Jurkat, Clone E6-1 (cell line): ENCODE measurements at regions not wholly inside any gene's neighbourhood (a gene's known extent, or its start where the extent isn't known, plus 50 kb on each side); places are given as distances from the start of the nearest gene placed in this dataset.

Source experiments
- DNase-seq: peaks from one replicate; pipeline ENCODE4 v3.0.0-alpha.2; 2011; ENCODE audit warnings: low read depth, low spot score
- H3K4me3 ChIP-seq: 2 replicates; pipeline ENCODE4 v1.5.1; 2011; ENCODE audit warnings: mild to moderate bottlenecking, low read length, control low read depth, moderate library complexity

GRCh38 chr14:85190251-85190650 lies 339.7 kb upstream of the FLRT2 start:
- DNase-seq, result no peak
- no peak overlapping the region for H3K4me3 ChIP-seq

DNA sequence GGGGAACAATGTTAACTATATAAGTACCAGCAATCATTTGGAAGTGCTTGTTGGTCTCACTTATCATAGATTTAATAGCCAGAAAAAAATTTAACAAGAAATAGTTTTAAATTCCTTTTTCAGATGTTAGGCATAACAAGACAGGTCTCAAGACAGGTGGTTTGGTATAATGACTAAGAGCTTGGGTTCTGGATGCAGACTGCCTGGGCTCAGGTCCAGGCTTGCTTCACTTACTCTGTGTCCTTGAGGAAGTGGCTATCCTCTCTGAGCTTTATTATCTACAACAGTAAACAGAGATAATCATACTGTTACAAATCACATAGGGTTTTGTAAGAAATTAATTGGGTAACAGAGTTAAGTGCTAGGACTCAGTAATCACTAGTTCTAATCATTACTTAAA lies 338.0 kb upstream of the FLRT2 start:
- no peak overlapping the region for H3K4me3 ChIP-seq
- no peak for DNase-seq

DNA sequence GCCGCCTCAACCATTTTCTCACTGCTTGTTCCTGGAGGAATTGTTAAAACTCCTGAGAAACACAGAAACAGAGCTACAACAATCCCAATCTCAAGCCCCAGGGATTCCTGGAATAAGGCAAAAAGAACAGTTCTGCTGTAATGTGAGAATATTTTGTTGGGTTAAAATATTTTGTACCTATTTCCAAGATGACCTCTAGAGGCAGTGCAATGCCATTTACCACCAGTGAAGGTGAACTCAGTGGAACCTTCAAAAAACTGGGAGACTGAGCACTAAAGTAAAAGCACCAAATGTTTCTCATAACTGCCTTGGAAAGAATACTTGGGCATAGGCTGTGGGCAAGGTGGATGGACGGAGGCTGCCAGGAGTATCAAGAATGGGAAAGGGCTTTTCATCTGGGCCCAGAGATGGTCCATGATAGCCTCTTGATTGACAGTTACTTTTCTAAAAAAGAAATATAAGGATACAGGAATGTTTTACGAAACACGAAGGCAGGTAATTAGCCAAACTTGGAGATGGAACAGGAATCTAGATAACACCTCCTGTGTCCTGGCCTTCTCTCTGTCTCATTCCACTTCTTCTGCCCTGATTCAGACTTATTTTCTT lies 334.0 kb upstream of the FLRT2 start:
- H3K4me3 ChIP-seq, result no peak overlapping the region
- no peak for DNase-seq

GRCh38 chr14:85198001-85198400 lies 331.9 kb upstream of the FLRT2 start:
- DNase-seq, result no peak
- no peak overlapping the region for H3K4me3 ChIP-seq

- H3K4me3 ChIP-seq, result no peak overlapping the region
- DNase-seq, result no peak
Measured at GRCh38 chr14:85205875-85206274, 324.1 kb upstream of the FLRT2 start.

DNA sequence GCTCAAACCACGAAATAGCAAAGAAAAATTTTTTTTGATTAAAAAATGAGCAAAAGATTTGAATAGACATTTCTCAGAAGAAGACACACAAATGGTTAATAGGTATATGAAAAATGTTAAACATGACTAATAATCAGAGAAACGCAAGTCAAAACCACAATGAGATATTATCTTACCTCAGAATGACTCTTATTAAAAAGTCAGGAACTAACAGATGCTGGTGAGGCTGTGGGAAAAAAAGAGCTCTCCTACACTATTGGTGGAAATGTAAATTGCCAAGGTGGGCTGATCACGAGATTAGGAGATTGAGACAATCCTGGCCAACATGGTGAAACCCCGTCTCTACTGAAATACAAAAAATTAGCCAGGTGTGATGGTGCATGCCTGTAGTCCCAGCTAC lies 315.5 kb upstream of the FLRT2 start:
- no peak overlapping the region for H3K4me3 ChIP-seq
- DNase-seq, result no peak

GRCh38 chr14:85217412-85217811 lies 312.5 kb upstream of the FLRT2 start:
- no peak overlapping the region for H3K4me3 ChIP-seq
- no peak for DNase-seq

- no peak overlapping the region for H3K4me3 ChIP-seq
- no peak for DNase-seq
Measured at GRCh38 chr14:85218982-85219381, 311.0 kb upstream of the FLRT2 start.

DNA sequence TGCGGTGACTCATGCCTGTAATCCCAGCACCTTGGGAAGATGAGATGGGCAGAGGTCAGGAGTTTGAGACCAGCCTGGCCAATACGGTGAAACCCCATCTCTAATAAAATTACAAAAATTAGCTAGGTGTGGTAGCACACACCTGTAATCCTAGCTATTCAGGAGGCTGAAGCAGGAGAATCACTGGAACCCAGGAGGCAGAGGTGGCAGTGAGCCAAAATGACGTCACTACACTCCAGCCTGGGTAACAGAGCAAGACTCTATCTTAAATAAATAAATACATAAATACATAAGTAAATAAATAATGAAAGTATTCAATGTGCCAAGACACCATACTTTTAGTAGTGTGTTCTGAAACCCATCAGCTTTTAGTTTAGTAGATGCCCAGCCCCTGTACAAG lies 308.1 kb upstream of the FLRT2 start:
- DNase-seq, result no peak
- H3K4me3 ChIP-seq, result no peak overlapping the region

- H3K4me3 ChIP-seq, result no peak overlapping the region
- DNase-seq, result no peak
Measured at GRCh38 chr14:85222341-85222740, 307.6 kb upstream of the FLRT2 start.

DNA sequence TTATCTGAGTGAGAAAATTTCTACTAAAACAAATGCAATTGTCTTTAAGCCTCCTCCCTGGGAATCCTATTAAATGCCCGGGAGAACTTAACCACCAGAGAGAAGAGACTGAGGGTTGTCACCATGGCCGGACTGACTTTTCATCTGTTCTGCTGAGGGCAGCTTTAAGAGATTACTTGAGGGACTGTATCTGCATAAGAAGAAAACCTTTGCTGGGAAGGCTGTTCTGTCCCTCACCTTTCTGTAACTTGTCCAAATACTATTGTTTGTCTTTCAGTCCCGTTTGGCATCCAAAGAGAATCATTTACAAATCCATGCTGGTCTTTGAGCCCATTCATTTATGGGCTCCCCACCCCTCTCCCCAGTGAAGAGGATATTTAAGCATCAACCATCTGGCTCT lies 306.3 kb upstream of the FLRT2 start:
- H3K4me3 ChIP-seq, result no peak overlapping the region
- DNase-seq, result no peak

DNA sequence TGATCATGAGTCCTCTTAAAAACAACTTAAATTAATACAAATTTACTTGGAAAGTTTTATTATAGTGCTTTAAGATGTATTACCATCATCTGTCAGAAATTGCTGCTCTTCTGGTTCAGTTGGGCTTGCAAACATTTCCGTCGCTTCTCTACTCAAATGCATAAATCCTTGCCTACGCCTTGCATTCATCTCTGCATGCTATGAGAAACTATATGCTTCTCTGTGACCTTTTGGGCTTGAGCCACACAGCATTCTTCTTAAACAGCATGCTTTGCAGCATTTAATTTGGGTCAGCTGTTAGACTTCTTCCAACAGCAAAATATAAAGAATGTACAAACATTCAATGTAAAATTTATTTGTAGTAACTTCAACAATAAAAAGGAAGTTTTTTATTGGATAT lies 305.7 kb upstream of the FLRT2 start:
- no peak for DNase-seq
- no peak overlapping the region for H3K4me3 ChIP-seq

GRCh38 chr14:85233756-85234155 lies 296.2 kb upstream of the FLRT2 start:
- DNase-seq, result no peak
- no peak overlapping the region for H3K4me3 ChIP-seq

DNA sequence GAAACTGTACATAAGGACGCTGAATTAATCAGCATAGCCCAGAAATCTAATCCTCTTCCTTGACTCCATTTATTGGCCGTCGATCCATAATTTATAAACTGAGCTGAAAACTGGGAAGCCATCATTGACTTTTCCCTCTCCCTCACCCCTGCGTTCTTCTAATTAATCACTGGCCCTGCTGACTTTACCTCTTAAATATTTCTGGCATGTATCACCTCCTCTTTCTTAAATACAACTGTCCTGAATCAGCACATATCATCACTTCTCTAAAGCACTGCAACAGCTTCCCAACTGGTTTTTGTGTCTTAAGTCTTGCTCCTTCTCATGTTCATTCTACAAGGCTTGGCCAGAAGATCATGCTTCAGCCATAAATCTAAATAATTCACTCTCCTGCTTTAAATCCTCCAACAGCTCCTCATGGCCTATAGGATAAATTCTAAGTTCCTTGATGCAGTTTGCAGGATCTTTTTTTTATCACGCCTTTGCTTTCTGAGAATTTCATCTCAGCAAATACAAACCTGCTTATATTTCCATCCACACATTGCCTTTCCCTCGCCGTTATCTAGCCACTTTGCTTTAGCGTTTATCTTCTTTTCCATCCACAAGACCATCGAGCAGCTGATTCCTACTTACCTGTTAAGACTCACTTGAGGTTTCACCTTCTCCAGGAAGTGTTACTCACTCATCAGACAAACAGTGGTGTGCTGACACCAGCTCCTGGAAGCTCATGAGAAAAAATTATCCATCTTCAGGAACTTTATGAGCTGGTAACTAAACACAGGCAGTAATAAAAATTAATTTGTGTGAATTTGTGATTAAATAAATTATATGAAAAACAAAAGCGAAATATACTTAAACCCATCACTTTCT lies 295.6 kb upstream of the FLRT2 start:
- no peak overlapping the region for H3K4me3 ChIP-seq
- no peak for DNase-seq

GRCh38 chr14:85235868-85236267 lies 294.1 kb upstream of the FLRT2 start:
- no peak overlapping the region for H3K4me3 ChIP-seq
- no peak for DNase-seq

DNA sequence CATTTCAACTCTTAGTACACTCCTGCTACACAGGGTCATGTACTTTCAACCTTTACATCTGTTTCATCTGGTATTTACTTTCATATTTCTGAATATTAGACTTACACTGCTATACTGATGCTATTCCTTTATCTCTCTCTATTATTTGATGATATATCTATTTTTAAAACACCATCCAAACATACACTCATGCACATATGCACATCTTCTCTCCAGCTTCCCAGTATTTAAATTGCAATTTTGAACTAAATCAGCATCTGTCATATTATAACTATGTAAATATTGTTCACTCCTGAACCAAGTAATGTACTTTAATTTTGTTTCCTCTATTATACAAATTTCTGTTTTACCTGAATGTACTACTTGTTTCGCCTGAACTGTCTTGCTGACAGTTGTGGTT lies 293.6 kb upstream of the FLRT2 start:
- H3K4me3 ChIP-seq, result no peak overlapping the region
- no peak for DNase-seq

DNA sequence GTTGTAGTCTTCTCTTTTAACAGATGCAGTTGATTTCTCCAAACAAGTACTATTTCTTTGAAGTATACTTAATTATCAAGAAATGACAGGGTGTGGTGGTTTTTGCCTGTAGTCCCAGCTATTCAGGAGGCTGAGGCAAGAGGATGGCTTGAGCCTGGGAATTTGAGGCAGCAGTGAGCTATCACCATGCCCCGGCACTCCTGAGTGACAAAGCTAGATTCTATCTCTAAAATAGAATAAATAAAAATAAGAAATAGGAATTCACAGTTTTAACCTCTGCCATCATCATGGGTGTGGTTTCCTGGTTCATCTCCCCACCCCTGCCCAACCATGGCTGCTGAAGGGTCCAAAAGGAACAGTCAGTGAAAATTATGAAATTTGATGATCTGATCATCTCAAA lies 290.2 kb upstream of the FLRT2 start:
- DNase-seq, result no peak
- no peak overlapping the region for H3K4me3 ChIP-seq

- no peak for DNase-seq
- H3K4me3 ChIP-seq, result no peak overlapping the region
Measured at GRCh38 chr14:85241022-85241855, 288.7 kb upstream of the FLRT2 start.

- no peak overlapping the region for H3K4me3 ChIP-seq
Measured at GRCh38 chr14:85242666-85243065, 287.3 kb upstream of the FLRT2 start.

DNA sequence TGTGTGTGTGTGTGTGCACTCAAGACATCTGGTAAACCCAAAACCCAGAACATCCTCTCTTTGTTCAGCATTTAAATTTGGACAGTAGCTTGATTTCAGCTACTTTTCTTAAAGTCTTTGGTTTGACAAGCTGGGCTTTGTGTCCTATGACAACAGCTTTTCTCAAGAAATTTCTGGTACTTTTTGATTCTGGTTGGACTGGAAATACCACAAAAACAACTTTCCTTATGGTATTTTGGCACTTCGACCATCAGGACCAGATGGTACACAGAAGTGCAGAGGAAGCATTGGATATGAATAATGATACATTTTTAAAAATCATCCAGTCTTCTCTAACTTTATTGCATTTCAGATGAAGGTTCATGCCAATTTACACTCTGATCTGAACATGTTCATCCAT lies 286.6 kb upstream of the FLRT2 start:
- no peak for DNase-seq

More at GRCh38 chr14:85242666-85243065, 287.3 kb upstream of the FLRT2 start:
- DNase-seq, result no peak

More for the DNA sequence above, 286.6 kb upstream of the FLRT2 start:
- H3K4me3 ChIP-seq, result no peak overlapping the region
